DND-41 (cell line): ENCODE measurements at regions not wholly inside any gene's neighbourhood (a gene's known extent, or its start where the extent isn't known, plus 50 kb on each side); places are given as distances from the start of the nearest gene placed in this dataset.

Experiments used
- EZH2 ChIP-seq: IDR thresholded peaks from 3 replicates; pipeline ENCODE4 v1.6.1; 2012; ENCODE audit warnings: borderline replicate concordance, low read depth, mild to moderate bottlenecking, moderate library complexity, low read length, inconsistent platforms; ENCODE audit not compliant: severe bottlenecking
- TF ChIP-seq, protein P1 (sequence below): IDR thresholded peaks from 2 replicates; pipeline ENCODE4 v1.5.1; 2012; ENCODE audit warnings: borderline replicate concordance, low read length, moderate library complexity, mild to moderate bottlenecking; ENCODE audit not compliant: poor library complexity, severe bottlenecking; ENCODE audit errors: extremely low read depth

GRCh38 chr2:189238903-189239302, 59.3 kb upstream of the COL5A2 start:
- TF ChIP-seq, protein P1, sequence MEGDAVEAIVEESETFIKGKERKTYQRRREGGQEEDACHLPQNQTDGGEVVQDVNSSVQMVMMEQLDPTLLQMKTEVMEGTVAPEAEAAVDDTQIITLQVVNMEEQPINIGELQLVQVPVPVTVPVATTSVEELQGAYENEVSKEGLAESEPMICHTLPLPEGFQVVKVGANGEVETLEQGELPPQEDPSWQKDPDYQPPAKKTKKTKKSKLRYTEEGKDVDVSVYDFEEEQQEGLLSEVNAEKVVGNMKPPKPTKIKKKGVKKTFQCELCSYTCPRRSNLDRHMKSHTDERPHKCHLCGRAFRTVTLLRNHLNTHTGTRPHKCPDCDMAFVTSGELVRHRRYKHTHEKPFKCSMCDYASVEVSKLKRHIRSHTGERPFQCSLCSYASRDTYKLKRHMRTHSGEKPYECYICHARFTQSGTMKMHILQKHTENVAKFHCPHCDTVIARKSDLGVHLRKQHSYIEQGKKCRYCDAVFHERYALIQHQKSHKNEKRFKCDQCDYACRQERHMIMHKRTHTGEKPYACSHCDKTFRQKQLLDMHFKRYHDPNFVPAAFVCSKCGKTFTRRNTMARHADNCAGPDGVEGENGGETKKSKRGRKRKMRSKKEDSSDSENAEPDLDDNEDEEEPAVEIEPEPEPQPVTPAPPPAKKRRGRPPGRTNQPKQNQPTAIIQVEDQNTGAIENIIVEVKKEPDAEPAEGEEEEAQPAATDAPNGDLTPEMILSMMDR: no peak
- no peak for TF ChIP-seq EZH2
